HG03521 (cell line): ENCODE measurements at regions not wholly inside any gene's neighbourhood (a gene's known extent, or its start where the extent isn't known, plus 50 kb on each side); places are given as distances from the start of the nearest gene placed in this dataset.

Experiments used
- ATAC-seq: cut with Tn5 transposase; IDR thresholded peaks from one replicate; pipeline ENCODE4 v1.9.1; 2021; ENCODE audit warnings: mild to moderate bottlenecking, moderate library complexity; ENCODE audit not compliant: unreplicated experiment

- ATAC-seq, result no peak
Measured at GRCh38 chrX:137483554-137483953, 82.4 kb upstream of the ZIC3 start.

- no peak for ATAC-seq
Measured at GRCh38 chrX:137482136-137482535, 83.8 kb upstream of the ZIC3 start.

GRCh38 chrX:137479386-137479785 lies 86.5 kb upstream of the ZIC3 start:
- ATAC-seq, result no peak

GRCh38 chrX:137441711-137442110 lies 124.2 kb upstream of the ZIC3 start:
- ATAC-seq, result no peak

GRCh38 chrX:137432609-137433008 lies 133.3 kb upstream of the ZIC3 start:
- ATAC-seq, result peak; percentile 53

GRCh38 chrX:137431693-137432488 lies 134.0 kb upstream of the ZIC3 start:
- ATAC-seq, result no peak

- no peak for ATAC-seq
Measured at GRCh38 chrX:137430984-137431475, 134.9 kb upstream of the ZIC3 start.

GRCh38 chrX:137430301-137430700 lies 135.6 kb upstream of the ZIC3 start:
- ATAC-seq, result no peak

- no peak for ATAC-seq
Measured at GRCh38 chrX:137428766-137429591, 136.9 kb upstream of the ZIC3 start.

- ATAC-seq, result no peak
Measured at GRCh38 chrX:137428221-137428661, 137.7 kb upstream of the ZIC3 start.

GRCh38 chrX:137427816-137428215 lies 138.1 kb upstream of the ZIC3 start:
- no peak for ATAC-seq

GRCh38 chrX:137427426-137427778 lies 138.5 kb upstream of the ZIC3 start:
- ATAC-seq, result no peak

- no peak for ATAC-seq
Measured at GRCh38 chrX:137426695-137427425, 139.1 kb upstream of the ZIC3 start.

GRCh38 chrX:137425986-137426385 lies 139.9 kb upstream of the ZIC3 start:
- ATAC-seq, result no peak

GRCh38 chrX:137425273-137425902 lies 140.5 kb upstream of the ZIC3 start:
- ATAC-seq, result no peak

GRCh38 chrX:137424679-137425078 lies 141.2 kb upstream of the ZIC3 start:
- ATAC-seq, result no peak

GRCh38 chrX:137423241-137423640 lies 142.7 kb upstream of the ZIC3 start:
- no peak for ATAC-seq

GRCh38 chrX:137418086-137418485 lies 147.8 kb upstream of the ZIC3 start:
- ATAC-seq, result no peak

- no peak for ATAC-seq
Measured at GRCh38 chrX:137413190-137413589, 152.7 kb upstream of the ZIC3 start.

- ATAC-seq, result no peak
Measured at GRCh38 chrX:137405449-137406140, 160.3 kb upstream of the ZIC3 start.
